ENCODE measurements at regions not wholly inside any gene's neighbourhood (a gene's known extent, or its start where the extent isn't known, plus 50 kb on each side); places are given as distances from the start of the nearest gene placed in this dataset.

DNA sequence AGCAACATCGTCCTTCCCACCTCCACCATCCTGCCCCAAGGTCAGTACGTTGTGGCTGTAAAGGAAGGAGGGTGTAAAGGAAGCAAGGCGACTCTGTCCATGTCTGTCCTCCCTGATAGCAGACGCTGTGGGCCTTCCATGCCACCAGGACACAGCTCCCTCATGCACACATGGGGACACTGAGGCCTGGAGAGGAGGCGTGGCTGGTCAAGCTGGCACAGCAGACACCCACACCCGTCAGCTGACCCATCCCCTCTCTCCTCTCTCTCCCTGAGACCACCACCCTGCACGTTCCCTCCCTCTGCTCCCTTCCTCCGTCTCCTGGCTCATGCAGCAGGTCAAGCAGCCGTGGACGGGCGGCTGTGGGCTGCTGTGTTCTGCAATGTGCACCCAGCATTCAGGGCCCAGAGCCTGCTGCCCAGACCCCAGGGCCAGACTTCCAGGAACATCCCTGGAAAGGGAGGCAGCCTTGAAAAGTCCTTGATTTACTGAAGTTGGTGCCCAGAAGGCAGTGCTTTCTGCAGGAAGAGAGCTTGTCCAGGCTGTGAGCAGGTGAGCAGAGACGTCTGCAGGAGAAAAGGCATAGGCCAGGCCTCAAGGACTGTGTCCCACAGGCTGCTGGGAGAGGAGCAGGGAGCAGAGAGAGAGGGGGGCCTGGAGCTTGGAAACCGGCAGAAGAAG lies 133.6 kb downstream of the DDX1 start:
- Mint-ChIP-seq H3K4me1 (ENCODE audit: low read depth) (no peaks in the 10 kb centered on the region), H3K27ac (no peak overlapping the region), H3K36me3 (ENCODE audit: low read depth) (no peaks in the 10 kb centered on the region), H3K27me3 (peaks cover 12% of the 10 kb centered on the region), H3K4me3 (no peak overlapping the region), H3K9me3 (no peaks in the 10 kb centered on the region)
- DNase-seq (no peak), ATAC-seq (ENCODE audit: poor library complexity) (no peak)
- ChIA-PET CTCF (no interaction called here), POLR2A (no interaction called here)
- no peaks in the 10 kb centered on the region for H3K9me3 ChIP-seq (ENCODE audit: control insufficient read depth in 1 of 2, insufficient read depth in 1 of 2, low read length in 2 of 2)
- no peak overlapping the region for H3K4me3 ChIP-seq (ENCODE audit: low read length)
- no peaks in the 10 kb centered on the region for H3K36me3 ChIP-seq (ENCODE audit: insufficient read depth, low read length)
- no peak overlapping the region for H3K27ac ChIP-seq (ENCODE audit: low read depth in 1 of 2, low read length in 2 of 2)
- H3K4me1 ChIP-seq (ENCODE audit: insufficient read depth, low read length): no peaks in the 10 kb centered on the region
- H3K27me3 ChIP-seq (ENCODE audit: control insufficient read depth in 1 of 2, insufficient read depth in 2 of 2, low read length in 2 of 2): peaks cover 0 to 2% of the 10 kb centered on the region in 2 experiments
- intact Hi-C loops (cut with DNase I, micrococcal nuclease): no loop called here
- TF ChIP-seq, protein P1, sequence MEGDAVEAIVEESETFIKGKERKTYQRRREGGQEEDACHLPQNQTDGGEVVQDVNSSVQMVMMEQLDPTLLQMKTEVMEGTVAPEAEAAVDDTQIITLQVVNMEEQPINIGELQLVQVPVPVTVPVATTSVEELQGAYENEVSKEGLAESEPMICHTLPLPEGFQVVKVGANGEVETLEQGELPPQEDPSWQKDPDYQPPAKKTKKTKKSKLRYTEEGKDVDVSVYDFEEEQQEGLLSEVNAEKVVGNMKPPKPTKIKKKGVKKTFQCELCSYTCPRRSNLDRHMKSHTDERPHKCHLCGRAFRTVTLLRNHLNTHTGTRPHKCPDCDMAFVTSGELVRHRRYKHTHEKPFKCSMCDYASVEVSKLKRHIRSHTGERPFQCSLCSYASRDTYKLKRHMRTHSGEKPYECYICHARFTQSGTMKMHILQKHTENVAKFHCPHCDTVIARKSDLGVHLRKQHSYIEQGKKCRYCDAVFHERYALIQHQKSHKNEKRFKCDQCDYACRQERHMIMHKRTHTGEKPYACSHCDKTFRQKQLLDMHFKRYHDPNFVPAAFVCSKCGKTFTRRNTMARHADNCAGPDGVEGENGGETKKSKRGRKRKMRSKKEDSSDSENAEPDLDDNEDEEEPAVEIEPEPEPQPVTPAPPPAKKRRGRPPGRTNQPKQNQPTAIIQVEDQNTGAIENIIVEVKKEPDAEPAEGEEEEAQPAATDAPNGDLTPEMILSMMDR (IDR thresholded peaks at IDR 0.05): no peak

DNA sequence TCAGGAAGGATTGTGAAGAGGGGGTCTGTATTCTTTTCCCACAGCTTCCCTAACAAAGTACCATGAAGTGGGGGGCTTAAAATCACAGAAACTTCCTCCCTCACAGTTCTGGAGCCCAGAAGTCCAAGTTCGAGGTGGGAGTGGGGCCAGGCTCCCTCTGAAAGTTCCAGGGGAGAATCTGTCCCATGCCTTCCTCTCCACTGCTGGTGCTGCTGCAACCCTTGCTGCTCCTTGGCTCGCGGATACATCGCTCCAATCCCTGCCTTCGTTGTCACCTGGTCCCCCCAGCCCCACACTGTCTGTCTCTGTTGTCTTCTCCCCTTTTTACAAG lies 134.1 kb downstream of the DDX1 start:
- no peak for DNase-seq
- ATAC-seq (ENCODE audit: poor library complexity): no peak
- peaks cover 0 to 2% of the 10 kb centered on the region in 2 experiments for H3K27me3 ChIP-seq (ENCODE audit: control insufficient read depth in 1 of 2, insufficient read depth in 2 of 2, low read length in 2 of 2)
- no peaks in the 10 kb centered on the region for H3K36me3 ChIP-seq (ENCODE audit: insufficient read depth, low read length)
- no peaks in the 10 kb centered on the region for H3K4me1 Mint-ChIP-seq (ENCODE audit: low read depth)
- H3K9me3 Mint-ChIP-seq: no peaks in the 10 kb centered on the region
- no peak overlapping the region for H3K27ac Mint-ChIP-seq
- H3K4me3 Mint-ChIP-seq: no peak overlapping the region
- peaks cover 12% of the 10 kb centered on the region for H3K27me3 Mint-ChIP-seq
- no peak overlapping the region for H3K4me3 ChIP-seq (ENCODE audit: low read length)
- POLR2A ChIA-PET: no interaction called here
- CTCF ChIA-PET: no interaction called here
- intact Hi-C loops (cut with DNase I, micrococcal nuclease): no loop called here
- no peaks in the 10 kb centered on the region for H3K36me3 Mint-ChIP-seq (ENCODE audit: low read depth)
- no peaks in the 10 kb centered on the region for H3K4me1 ChIP-seq (ENCODE audit: insufficient read depth, low read length)
- TF ChIP-seq, protein P1 (IDR thresholded peaks at IDR 0.05): no peak
- H3K27ac ChIP-seq (ENCODE audit: low read depth in 1 of 2, low read length in 2 of 2): no peak overlapping the region
- H3K9me3 ChIP-seq (ENCODE audit: control insufficient read depth in 1 of 2, insufficient read depth in 1 of 2, low read length in 2 of 2): peaks cover 0 to 3% of the 10 kb centered on the region in 2 experiments

DNA sequence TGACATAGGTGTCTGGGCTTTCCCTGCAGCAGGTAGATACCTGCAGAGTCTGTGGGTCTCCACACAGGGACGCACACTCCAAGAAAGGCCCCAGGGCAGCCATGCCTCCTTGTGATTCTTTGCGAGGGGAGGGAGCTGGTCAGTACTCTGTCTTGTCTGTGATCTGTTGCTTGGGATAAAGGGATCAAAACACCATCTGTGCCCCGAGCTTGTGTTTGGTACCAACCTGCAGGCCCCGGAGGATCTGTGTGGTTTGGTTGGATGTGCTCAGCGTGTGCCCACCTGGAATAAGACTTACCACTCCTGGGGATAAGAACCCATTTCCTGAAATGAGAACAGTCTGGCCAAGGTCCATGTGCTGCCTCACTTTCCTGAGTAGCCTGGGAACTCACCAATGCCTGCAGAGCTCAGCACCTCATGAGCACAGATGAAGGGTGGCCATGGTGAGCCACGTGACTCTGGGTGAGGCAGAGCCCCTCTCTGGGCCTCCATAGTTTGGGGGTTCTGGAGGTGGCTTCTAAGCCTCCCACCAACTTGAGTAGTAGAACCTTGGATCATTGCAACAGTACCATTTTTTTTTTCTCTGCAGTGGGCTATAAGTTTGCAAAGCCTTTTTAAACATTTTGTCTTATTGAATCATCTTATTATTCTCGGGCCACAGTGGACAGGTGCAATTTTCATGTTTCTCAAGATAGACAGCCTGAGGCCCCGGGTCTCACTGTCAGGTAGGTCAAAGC lies 134.8 kb downstream of the DDX1 start:
- CTCF ChIA-PET: no interaction called here
- ATAC-seq (ENCODE audit: poor library complexity) (no peak), DNase-seq (no peak)
- H3K9me3 Mint-ChIP-seq: no peaks in the 10 kb centered on the region
- no peak overlapping the region for H3K4me3 Mint-ChIP-seq
- no peaks in the 10 kb centered on the region for H3K4me1 Mint-ChIP-seq (ENCODE audit: low read depth)
- POLR2A ChIA-PET: no interaction called here
- Histone ChIP-seq H3K27ac (ENCODE audit: low read depth in 1 of 2, low read length in 2 of 2) (no peak overlapping the region), H3K4me1 (ENCODE audit: insufficient read depth, low read length) (no peaks in the 10 kb centered on the region), H3K36me3 (ENCODE audit: insufficient read depth, low read length) (no peaks in the 10 kb centered on the region), H3K4me3 (ENCODE audit: low read length) (no peak overlapping the region), H3K27me3 (ENCODE audit: control insufficient read depth in 1 of 2, insufficient read depth in 2 of 2, low read length in 2 of 2) (peaks cover 0 to 2% of the 10 kb centered on the region in 2 experiments), H3K9me3 (ENCODE audit: control insufficient read depth in 1 of 2, insufficient read depth in 1 of 2, low read length in 2 of 2) (peaks cover 0 to 6% of the 10 kb centered on the region in 2 experiments)
- no peaks in the 10 kb centered on the region for H3K36me3 Mint-ChIP-seq (ENCODE audit: low read depth)
- TF ChIP-seq, protein P1 (IDR thresholded peaks at IDR 0.05): no peak
- intact Hi-C loops (cut with DNase I, micrococcal nuclease): no loop called here
- no peak overlapping the region for H3K27ac Mint-ChIP-seq
- peaks cover 12% of the 10 kb centered on the region for H3K27me3 Mint-ChIP-seq
